ENCODE measurements at regions not wholly inside any gene's neighbourhood (a gene's known extent, or its start where the extent isn't known, plus 50 kb on each side); places are given as distances from the start of the nearest gene placed in this dataset.

DNA sequence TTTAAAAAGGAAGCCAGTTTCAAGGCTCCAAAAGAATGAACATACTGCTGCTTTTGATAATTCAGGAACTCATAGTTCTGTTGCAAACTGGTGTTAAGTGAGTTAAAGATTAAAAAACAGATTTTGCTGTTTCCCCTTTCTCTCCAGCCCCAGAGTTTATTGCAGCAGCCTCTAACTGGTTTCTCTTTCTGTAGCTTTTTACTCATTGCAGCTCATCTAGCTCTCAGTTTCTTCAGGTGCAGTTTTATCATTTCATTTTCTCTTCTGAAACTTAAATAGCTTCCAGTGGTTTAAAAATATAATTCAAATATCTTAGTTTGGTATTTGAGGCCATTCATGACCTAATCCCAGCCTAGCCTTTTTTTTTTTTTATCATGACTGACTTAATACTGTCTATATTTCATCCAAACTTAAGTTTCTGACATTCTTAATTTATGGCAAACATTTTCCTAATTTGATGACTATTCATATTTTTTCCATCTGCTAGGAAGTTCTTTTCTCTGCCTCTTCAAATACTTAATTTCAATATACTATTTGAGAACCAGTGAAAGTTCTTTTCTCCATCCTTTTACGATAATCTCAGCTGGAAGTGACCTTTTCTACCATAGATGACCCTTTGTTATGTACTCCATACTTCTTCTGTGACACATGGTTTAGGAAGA lies 252.7 kb upstream of the GRIA1 start:
- TF ChIP-seq, protein P1, sequence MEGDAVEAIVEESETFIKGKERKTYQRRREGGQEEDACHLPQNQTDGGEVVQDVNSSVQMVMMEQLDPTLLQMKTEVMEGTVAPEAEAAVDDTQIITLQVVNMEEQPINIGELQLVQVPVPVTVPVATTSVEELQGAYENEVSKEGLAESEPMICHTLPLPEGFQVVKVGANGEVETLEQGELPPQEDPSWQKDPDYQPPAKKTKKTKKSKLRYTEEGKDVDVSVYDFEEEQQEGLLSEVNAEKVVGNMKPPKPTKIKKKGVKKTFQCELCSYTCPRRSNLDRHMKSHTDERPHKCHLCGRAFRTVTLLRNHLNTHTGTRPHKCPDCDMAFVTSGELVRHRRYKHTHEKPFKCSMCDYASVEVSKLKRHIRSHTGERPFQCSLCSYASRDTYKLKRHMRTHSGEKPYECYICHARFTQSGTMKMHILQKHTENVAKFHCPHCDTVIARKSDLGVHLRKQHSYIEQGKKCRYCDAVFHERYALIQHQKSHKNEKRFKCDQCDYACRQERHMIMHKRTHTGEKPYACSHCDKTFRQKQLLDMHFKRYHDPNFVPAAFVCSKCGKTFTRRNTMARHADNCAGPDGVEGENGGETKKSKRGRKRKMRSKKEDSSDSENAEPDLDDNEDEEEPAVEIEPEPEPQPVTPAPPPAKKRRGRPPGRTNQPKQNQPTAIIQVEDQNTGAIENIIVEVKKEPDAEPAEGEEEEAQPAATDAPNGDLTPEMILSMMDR (IDR thresholded peaks at IDR 0.05; ENCODE audit: insufficient read depth, low read length) = no peak
- TF ChIP-seq, protein P2, sequence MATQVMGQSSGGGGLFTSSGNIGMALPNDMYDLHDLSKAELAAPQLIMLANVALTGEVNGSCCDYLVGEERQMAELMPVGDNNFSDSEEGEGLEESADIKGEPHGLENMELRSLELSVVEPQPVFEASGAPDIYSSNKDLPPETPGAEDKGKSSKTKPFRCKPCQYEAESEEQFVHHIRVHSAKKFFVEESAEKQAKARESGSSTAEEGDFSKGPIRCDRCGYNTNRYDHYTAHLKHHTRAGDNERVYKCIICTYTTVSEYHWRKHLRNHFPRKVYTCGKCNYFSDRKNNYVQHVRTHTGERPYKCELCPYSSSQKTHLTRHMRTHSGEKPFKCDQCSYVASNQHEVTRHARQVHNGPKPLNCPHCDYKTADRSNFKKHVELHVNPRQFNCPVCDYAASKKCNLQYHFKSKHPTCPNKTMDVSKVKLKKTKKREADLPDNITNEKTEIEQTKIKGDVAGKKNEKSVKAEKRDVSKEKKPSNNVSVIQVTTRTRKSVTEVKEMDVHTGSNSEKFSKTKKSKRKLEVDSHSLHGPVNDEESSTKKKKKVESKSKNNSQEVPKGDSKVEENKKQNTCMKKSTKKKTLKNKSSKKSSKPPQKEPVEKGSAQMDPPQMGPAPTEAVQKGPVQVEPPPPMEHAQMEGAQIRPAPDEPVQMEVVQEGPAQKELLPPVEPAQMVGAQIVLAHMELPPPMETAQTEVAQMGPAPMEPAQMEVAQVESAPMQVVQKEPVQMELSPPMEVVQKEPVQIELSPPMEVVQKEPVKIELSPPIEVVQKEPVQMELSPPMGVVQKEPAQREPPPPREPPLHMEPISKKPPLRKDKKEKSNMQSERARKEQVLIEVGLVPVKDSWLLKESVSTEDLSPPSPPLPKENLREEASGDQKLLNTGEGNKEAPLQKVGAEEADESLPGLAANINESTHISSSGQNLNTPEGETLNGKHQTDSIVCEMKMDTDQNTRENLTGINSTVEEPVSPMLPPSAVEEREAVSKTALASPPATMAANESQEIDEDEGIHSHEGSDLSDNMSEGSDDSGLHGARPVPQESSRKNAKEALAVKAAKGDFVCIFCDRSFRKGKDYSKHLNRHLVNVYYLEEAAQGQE (IDR thresholded peaks at IDR 0.05; ENCODE audit: insufficient replicate concordance, low read depth) = no peak
- TF ChIP-seq POLR2AphosphoS5 (IDR thresholded peaks at IDR 0.05; ENCODE audit: low read depth) = no peak
- no peak for TF ChIP-seq GABPA (IDR thresholded peaks at IDR 0.05; ENCODE audit: low read depth)
